Transverse colon (tissue), 4 donors: ENCODE measurements at regions not wholly inside any gene's neighbourhood (a gene's known extent, or its start where the extent isn't known, plus 50 kb on each side); places are given as distances from the start of the nearest gene placed in this dataset.
A peak's percentile ranks its signal among the peaks of the same experiment; 100 is the strongest.

Experiments used
- DNase-seq: peaks from one replicate; pipeline ENCODE4 v3.0.0-alpha.2; 2019
- H3K27ac ChIP-seq, 4 donors: fragments of 200-600 bp; sonication (generic); 2 replicates each; pipeline ENCODE4 v1.5.1; 2016 to 2018; ENCODE audit warnings: inconsistent platforms in 4 of 4
- H3K27me3 ChIP-seq: fragments of 200-600 bp; sonication (generic); 2 replicates; pipeline ENCODE4 v1.5.1; 2017; ENCODE audit warnings: inconsistent platforms
- H3K36me3 ChIP-seq, 4 donors: fragments of 200-600 bp; sonication (generic); 2 replicates each; pipeline ENCODE4 v1.5.1; 2017 to 2019; ENCODE audit warnings: inconsistent platforms in 4 of 4
- H3K4me1 ChIP-seq, 4 donors: fragments of 200-600 bp; sonication (generic); 2 replicates each; pipeline ENCODE4 v1.5.1; 2017 to 2020; ENCODE audit warnings: inconsistent platforms in 4 of 4
- H3K4me3 ChIP-seq, 4 donors: fragments of 200-600 bp; sonication (generic); 1 replicate in 1 of 4; 2 replicates in 3 of 4; pipeline versions ENCODE4 v1.5.1 to v1.6.1; 2017 to 2019; ENCODE audit warnings: inconsistent platforms in 4 of 4
- H3K9me3 ChIP-seq, 2 donors: fragments of 200-600 bp; sonication (generic); 2 replicates each; pipeline ENCODE4 v1.5.1; 2017 to 2019; ENCODE audit warnings: inconsistent platforms in 2 of 2
- CTCF ChIP-seq, 5 experiments: fragments of 200-600 bp in 3 of 5; fragments of 450-650 bp in 2 of 5; sonication (generic) in 3 of 5; IDR thresholded peaks; 1 replicate in 2 of 5; 2 replicates in 3 of 5; pipeline ENCODE4 v1.5.1; 2016 to 2017; ENCODE audit warnings: antibody characterized with exemption in 5 of 5, inconsistent platforms in 3 of 5, mild to moderate bottlenecking in 2 of 5, moderate library complexity in 1 of 5
- EP300 ChIP-seq: sonication (generic); formaldehyde crosslinking; IDR thresholded peaks from one replicate; pipeline ENCODE4 v1.6.1; 2017; ENCODE audit warnings: antibody characterized with exemption, low read depth
- POLR2A ChIP-seq: fragments of 450-650 bp; IDR thresholded peaks from one replicate; pipeline ENCODE4 v1.6.1; 2016; ENCODE audit warnings: antibody characterized with exemption, mild to moderate bottlenecking, moderate library complexity
- POLR2AphosphoS5 ChIP-seq, 3 donors: sonication (generic); formaldehyde crosslinking; IDR thresholded peaks; one replicate each; pipeline ENCODE4 v1.6.1; 2016; ENCODE audit warnings: antibody characterized with exemption in 3 of 3
- WGBS, 2 donors: methylation state at CpG; one replicate each; pipeline ENCODE4 v1.1.5; 2018; ENCODE audit warnings: low coverage in 1 of 2; 5-methylcytosine and 5-hydroxymethylcytosine counted together
- in situ Hi-C, 4 donors: fragments of 200-750 bp; cut with MboI; loops; one replicate each; pipeline versions ENCODE4 v1.15.0 to v1.15.1; 2017; ENCODE audit warnings: low sequenced_read_pairs in 3 of 4, low pct_ligation_motif_present in 1 of 4, low pct_unique_long_range_greater_than_20kb in 1 of 4
- intact Hi-C: fragments of 100-400 bp; cut with DNase I; formaldehyde crosslinking; loops from one replicate; pipeline ENCODE4 v1.15.1; 2023; ENCODE audit warnings: low total_unique reads

GRCh38 chr10:126813432-126813831 lies 91.8 kb upstream of the DOCK1 start:
- Histone ChIP-seq H3K27ac (no peak overlapping the region), H3K36me3 (no peaks in the 10 kb centered on the region), H3K27me3 (no peaks in the 10 kb centered on the region), H3K9me3 (no peaks in the 10 kb centered on the region), H3K4me3 (no peak overlapping the region), H3K4me1 (no peaks in the 10 kb centered on the region)
- 90% methylated on average over 6 of the region's 6 CpGs; no CpG with 5 or more reads in 1 of the 2 donors for WGBS, 2 donors
- DNase-seq: no peak
- intact Hi-C loops (no loop called here), in situ Hi-C loops (no loop called here)
- TF ChIP-seq EP300 (no peak), CTCF (IDR thresholded peaks at IDR 0.05) (no peak), POLR2A (no peak), POLR2AphosphoS5 (IDR thresholded peaks at IDR 0.05) (no peak)

GRCh38 chr10:126833542-126833941 lies 71.7 kb upstream of the DOCK1 start:
- intact Hi-C loops: no loop called here
- WGBS, 2 donors: 70 to 77% methylated on average over 2 to 5 of the region's 5 CpGs

GRCh38 chr10:126836009-126836408 lies 69.2 kb upstream of the DOCK1 start:
- H3K27ac ChIP-seq: no peak overlapping the region
- H3K4me3 ChIP-seq: no peak overlapping the region
- H3K4me1 ChIP-seq: peaks cover 0 to 31% (median 10%) of the 10 kb centered on the region in 4 donors
- TF ChIP-seq POLR2AphosphoS5 (IDR thresholded peaks at IDR 0.05): no peak
- no peak for TF ChIP-seq EP300
- no peak for TF ChIP-seq CTCF (IDR thresholded peaks at IDR 0.05)
- no peak for TF ChIP-seq POLR2A
- H3K36me3 ChIP-seq: no peaks in the 10 kb centered on the region
- WGBS, 2 donors: 77% methylated on average over 4 of the region's 4 CpGs; no CpG with 5 or more reads in 1 of the 2 donors
- in situ Hi-C loops (no loop called here), intact Hi-C loops (no loop called here)
- DNase-seq: no peak
- H3K27me3 ChIP-seq: no peaks in the 10 kb centered on the region
- H3K9me3 ChIP-seq: no peaks in the 10 kb centered on the region

More at GRCh38 chr10:126833542-126833941, 71.7 kb upstream of the DOCK1 start:
- Histone ChIP-seq H3K27ac (no peak overlapping the region), H3K27me3 (no peaks in the 10 kb centered on the region), H3K9me3 (no peaks in the 10 kb centered on the region), H3K4me3 (no peak overlapping the region), H3K36me3 (no peaks in the 10 kb centered on the region), H3K4me1 (peaks cover 0 to 8% (median 2%) of the 10 kb centered on the region in 4 donors)
- TF ChIP-seq POLR2A (no peak), EP300 (no peak), CTCF (IDR thresholded peaks at IDR 0.05) (no peak), POLR2AphosphoS5 (IDR thresholded peaks at IDR 0.05) (no peak)
- in situ Hi-C loops: no loop called here
- DNase-seq: no peak

- no peak for DNase-seq
- intact Hi-C loops: no loop called here
- Histone ChIP-seq H3K27me3 (no peaks in the 10 kb centered on the region), H3K4me1 (peaks cover 0 to 39% (median 16%) of the 10 kb centered on the region in 4 donors), H3K4me3 (no peak overlapping the region), H3K27ac (peak overlapping the region in 3 of 4 donors; percentile 66 to 78 (median 75)), H3K9me3 (no peaks in the 10 kb centered on the region), H3K36me3 (no peaks in the 10 kb centered on the region)
- 24 to 35% methylated on average over 4 of the region's 4 CpGs for WGBS, 2 donors
- in situ Hi-C loops: no loop called here
- no peak for TF ChIP-seq POLR2A
- no peak for TF ChIP-seq POLR2AphosphoS5 (IDR thresholded peaks at IDR 0.05)
- no peak for TF ChIP-seq EP300
- no peak for TF ChIP-seq CTCF (IDR thresholded peaks at IDR 0.05)
These were observed 66.9 kb upstream of the DOCK1 start for GRCh38 chr10:126838316-126838715.
